Endothelial cell of umbilical vein (primary cell): ENCODE measurements at regions not wholly inside any gene's neighbourhood (a gene's known extent, or its start where the extent isn't known, plus 50 kb on each side); places are given as distances from the start of the nearest gene placed in this dataset.

ENCODE experiments used
- BruUV-seq: library from RNA; stranded (reverse); fragments of 400-500 nt; replicated peaks from 2 replicates; lab custom pipeline; 2021; lab: Mats Ljungman, UMichigan
- CTCF ChIA-PET: fragments of 300-600, 350-600 bp; sonication (Branson Sonifier 250); formaldehyde crosslinking; loops from one replicate; lab custom pipeline; 2021; ENCODE audit warnings: antibody characterized with exemption, inconsistent platforms; lab: Charles Lee
- POLR2A ChIA-PET: fragments of 300-600, 350-600 bp; sonication (Branson Sonifier 250); formaldehyde crosslinking; loops from one replicate; lab custom pipeline; 2021; ENCODE audit warnings: antibody characterized with exemption, inconsistent platforms; lab: Charles Lee
- DNase-seq: peaks from one replicate; pipeline ENCODE4 v3.0.0-alpha.2; 2011; ENCODE audit warnings: low read depth, low spot score
- FAIRE-seq: peaks from 2 replicates; lab custom pipeline; 2011; peaks lifted over from hg19 to GRCh38; lab: Jason Lieb, UNC
- H2AFZ ChIP-seq: 2 replicates; pipeline ENCODE4 v1.6.0; 2012; ENCODE audit warnings: low read depth, low read length, control low read depth, inconsistent platforms
- H3K27ac ChIP-seq: 2 replicates; pipeline ENCODE4 v1.5.1; 2011; ENCODE audit warnings: low read depth, mild to moderate bottlenecking, control low read depth, low read length, moderate library complexity; ENCODE audit not compliant: insufficient read depth
- H3K27me3 ChIP-seq, 2 experiments: 2 replicates each; pipeline versions ENCODE4 v1.6.0 to v1.6.1; 2011; ENCODE audit warnings: low read length in 2 of 2, mixed read lengths in 1 of 2; ENCODE audit not compliant: control insufficient read depth in 2 of 2, insufficient read depth in 2 of 2
- H3K36me3 ChIP-seq, 2 experiments: 2 replicates in 1 of 2; 3 replicates in 1 of 2; pipeline ENCODE4 v1.5.1; 2011; ENCODE audit warnings: low read length in 2 of 2, mild to moderate bottlenecking in 1 of 2, moderate library complexity in 1 of 2; ENCODE audit not compliant: control insufficient read depth in 2 of 2, insufficient read depth in 2 of 2; ENCODE audit errors: extremely low read depth in 1 of 2
- H3K4me1 ChIP-seq: 3 replicates; pipeline ENCODE4 v1.5.1; 2011; ENCODE audit warnings: mild to moderate bottlenecking, low read length; ENCODE audit not compliant: control insufficient read depth, insufficient read depth; ENCODE audit errors: extremely low read depth
- H3K4me2 ChIP-seq: 2 replicates; pipeline ENCODE4 v1.6.1; 2011; ENCODE audit warnings: low read length, control low read depth, mixed read lengths; ENCODE audit not compliant: insufficient read depth
- H3K4me3 ChIP-seq, 3 experiments: fragments of 200-600 bp in 1 of 3; sonication (generic), shearing (Covaris generic) in 1 of 3; replicated peaks in 1 of 3; 2 replicates each; pipeline ENCODE4 v1.5.1; 2011 to 2016; ENCODE audit warnings: control low read depth in 3 of 3, low read length in 3 of 3, mild to moderate bottlenecking in 2 of 3, inconsistent platforms in 1 of 3, low read depth in 1 of 3, moderate library complexity in 1 of 3; ENCODE audit not compliant: insufficient read depth in 1 of 3
- H3K79me2 ChIP-seq: 2 replicates; pipeline ENCODE4 v1.6.0; 2012; ENCODE audit warnings: low read length, inconsistent platforms; ENCODE audit not compliant: control insufficient read depth, insufficient read depth
- H3K9ac ChIP-seq: replicated peaks from 2 replicates; pipeline ENCODE3; 2011; ENCODE audit warnings: low read length, control low read depth; ENCODE audit not compliant: insufficient read depth; ENCODE audit errors: extremely low read depth
- H3K9me1 ChIP-seq: replicated peaks from 3 replicates; pipeline ENCODE4 v1.6.0; 2011; ENCODE audit warnings: mild to moderate bottlenecking, low read length; ENCODE audit not compliant: control insufficient read depth, insufficient read depth; ENCODE audit errors: extremely low read depth
- H3K9me3 ChIP-seq: replicated peaks from 2 replicates; pipeline ENCODE4 v1.5.1; 2012; ENCODE audit warnings: low read length, inconsistent platforms; ENCODE audit not compliant: control insufficient read depth, insufficient read depth
- H4K20me1 ChIP-seq: replicated peaks from 2 replicates; pipeline ENCODE3; 2011; ENCODE audit warnings: mild to moderate bottlenecking, low read length; ENCODE audit not compliant: control insufficient read depth, insufficient read depth; ENCODE audit errors: extremely low read depth
- EZH2 ChIP-seq: IDR thresholded peaks from 2 replicates; pipeline ENCODE4 v1.6.1; 2012; ENCODE audit warnings: borderline replicate concordance, low read depth, mild to moderate bottlenecking, moderate library complexity, low read length, inconsistent platforms; ENCODE audit not compliant: severe bottlenecking
- FOS ChIP-seq: IDR thresholded peaks from 2 replicates; pipeline ENCODE4 v1.6.1; 2011; ENCODE audit warnings: mild to moderate bottlenecking, low read length, moderate library complexity, borderline replicate concordance; ENCODE audit not compliant: insufficient read depth
- GATA2 ChIP-seq: IDR thresholded peaks from 2 replicates; pipeline ENCODE4 v1.7.0; 2011; ENCODE audit warnings: low read depth, mild to moderate bottlenecking, moderate library complexity, mixed read lengths, low read length; ENCODE audit not compliant: insufficient read length, insufficient read depth
- JUN ChIP-seq: IDR thresholded peaks from 2 replicates; pipeline ENCODE4 v1.6.1; 2011; ENCODE audit warnings: borderline replicate concordance, low read depth; ENCODE audit not compliant: insufficient read length, insufficient read depth
- MYC ChIP-seq: IDR thresholded peaks from one replicate; pipeline ENCODE4 v1.6.1; 2011; ENCODE audit warnings: mild to moderate bottlenecking, low read depth, low read length
- POLR2A ChIP-seq: IDR thresholded peaks from 2 replicates; pipeline ENCODE4 v1.6.1; 2012; ENCODE audit warnings: low read depth, mild to moderate bottlenecking, control low read depth, low read length
- POLR2AphosphoS5 ChIP-seq: IDR thresholded peaks from 2 replicates; pipeline ENCODE4 v1.6.1; 2012; ENCODE audit warnings: low read depth, mild to moderate bottlenecking, control low read depth, low read length, moderate library complexity; ENCODE audit not compliant: insufficient read depth
- dilution Hi-C: fragments of 300-500 bp; cut with MboI; formaldehyde crosslinking; loops from one replicate; pipeline ENCODE4 v1.15.0; 2019; ENCODE audit warnings: low sequenced_read_pairs; ENCODE audit not compliant: extremely low pct_ligation_motif_present
- intact Hi-C: fragments of 100-400 bp; cut with micrococcal nuclease; formaldehyde crosslinking; loops from one replicate; pipeline ENCODE4 v1.10.0; 2022
- TF ChIP-seq, protein P1 (sequence below), 2 donors: IDR thresholded peaks; 1 replicate in 1 of 2; 2 replicates in 1 of 2; pipeline ENCODE4 v1.5.1; 2011; ENCODE audit warnings: low read length in 2 of 2, mild to moderate bottlenecking in 2 of 2, moderate library complexity in 2 of 2, control low read depth in 1 of 2, inconsistent platforms in 1 of 2, low read depth in 1 of 2; ENCODE audit not compliant: insufficient read depth in 1 of 2; ENCODE audit errors: extremely low read depth in 1 of 2

DNA sequence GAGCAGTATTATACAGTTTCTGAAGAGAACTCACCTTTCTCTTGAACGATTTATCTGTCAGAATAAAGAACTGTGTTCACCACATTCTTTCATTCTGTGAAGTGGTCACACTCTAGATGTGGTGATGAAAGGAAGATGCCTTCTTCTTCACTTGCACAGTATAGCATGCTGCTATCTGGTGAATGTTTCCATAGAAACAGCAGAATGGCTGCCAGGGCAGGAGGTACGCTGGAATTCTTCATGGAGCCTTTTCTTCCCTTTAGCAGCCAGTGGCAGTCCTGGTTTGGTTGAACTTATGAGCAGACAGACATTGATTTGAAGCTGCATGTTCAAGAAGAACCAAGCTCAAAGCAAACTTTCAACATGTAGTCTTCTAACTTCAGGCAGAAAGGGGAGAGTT, 1157.9 kb upstream of the LRRTM1 start:
- ChIA-PET POLR2A (no interaction called here), CTCF (no interaction called here)
- Histone ChIP-seq H4K20me1 (no peaks in the 10 kb centered on the region), H2AFZ (no peak overlapping the region), H3K79me2 (no peaks in the 10 kb centered on the region), H3K27me3 (no peaks in the 10 kb centered on the region), H3K36me3 (no peaks in the 10 kb centered on the region), H3K9me1 (no peaks in the 10 kb centered on the region), H3K27ac (no peak overlapping the region), H3K4me3 (no peak overlapping the region), H3K4me1 (no peaks in the 10 kb centered on the region), H3K9me3 (no peaks in the 10 kb centered on the region), H3K9ac (no peak overlapping the region), H3K4me2 (no peak overlapping the region)
- BruUV-seq = no TSS peak
- dilution Hi-C loops = no loop called here
- intact Hi-C loops = no loop called here
- FAIRE-seq (no peak), DNase-seq (no peak)
- no peak for TF ChIP-seq FOS
- TF ChIP-seq, protein P1, sequence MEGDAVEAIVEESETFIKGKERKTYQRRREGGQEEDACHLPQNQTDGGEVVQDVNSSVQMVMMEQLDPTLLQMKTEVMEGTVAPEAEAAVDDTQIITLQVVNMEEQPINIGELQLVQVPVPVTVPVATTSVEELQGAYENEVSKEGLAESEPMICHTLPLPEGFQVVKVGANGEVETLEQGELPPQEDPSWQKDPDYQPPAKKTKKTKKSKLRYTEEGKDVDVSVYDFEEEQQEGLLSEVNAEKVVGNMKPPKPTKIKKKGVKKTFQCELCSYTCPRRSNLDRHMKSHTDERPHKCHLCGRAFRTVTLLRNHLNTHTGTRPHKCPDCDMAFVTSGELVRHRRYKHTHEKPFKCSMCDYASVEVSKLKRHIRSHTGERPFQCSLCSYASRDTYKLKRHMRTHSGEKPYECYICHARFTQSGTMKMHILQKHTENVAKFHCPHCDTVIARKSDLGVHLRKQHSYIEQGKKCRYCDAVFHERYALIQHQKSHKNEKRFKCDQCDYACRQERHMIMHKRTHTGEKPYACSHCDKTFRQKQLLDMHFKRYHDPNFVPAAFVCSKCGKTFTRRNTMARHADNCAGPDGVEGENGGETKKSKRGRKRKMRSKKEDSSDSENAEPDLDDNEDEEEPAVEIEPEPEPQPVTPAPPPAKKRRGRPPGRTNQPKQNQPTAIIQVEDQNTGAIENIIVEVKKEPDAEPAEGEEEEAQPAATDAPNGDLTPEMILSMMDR (IDR thresholded peaks at IDR 0.05; ENCODE audit: extremely low read depth in 1 of 2, insufficient read depth in 1 of 2, low read depth in 1 of 2, low read length in 2 of 2) = no peak
- no peak for TF ChIP-seq JUN
- no peak for TF ChIP-seq GATA2
- no peak for TF ChIP-seq MYC
- TF ChIP-seq POLR2AphosphoS5 = no peak
- no peak for TF ChIP-seq POLR2A
- no peak for TF ChIP-seq EZH2
